H1 (cell line): ENCODE measurements at regions not wholly inside any gene's neighbourhood (a gene's known extent, or its start where the extent isn't known, plus 50 kb on each side); places are given as distances from the start of the nearest gene placed in this dataset.
A peak's percentile ranks its signal among the peaks of the same experiment; 100 is the strongest.

Source experiments
- CTCF ChIA-PET: fragments of 300-600 bp; sonication (Branson Sonifier 250); formaldehyde crosslinking; loops from one replicate; lab custom pipeline; 2021; ENCODE audit not compliant: partially characterized antibody; lab: Charles Lee
- POLR2A ChIA-PET: fragments of 300-600 bp; sonication (Branson Sonifier 250); formaldehyde crosslinking; loops from one replicate; lab custom pipeline; 2021; ENCODE audit warnings: inconsistent platforms; ENCODE audit not compliant: partially characterized antibody; lab: Charles Lee
- DNase-seq, 2 experiments: peaks; one replicate each; pipeline versions ENCODE4 v3.0.0 to v3.0.0-alpha.2; 2010 to 2022; ENCODE audit warnings: low spot score in 2 of 2, low read depth in 1 of 2, mixed read lengths in 1 of 2
- FAIRE-seq: peaks from 2 replicates; lab custom pipeline; 2011; peaks lifted over from hg19 to GRCh38; lab: Jason Lieb, UNC
- H2AFZ ChIP-seq: 2 replicates; pipeline ENCODE4 v1.8.1; 2012; ENCODE audit warnings: low read length, inconsistent platforms
- H2AK5ac ChIP-seq: 2 replicates; pipeline ENCODE4 v1.6.1; 2013; ENCODE audit warnings: low read depth, low read length
- H2BK120ac ChIP-seq: replicated peaks from 2 replicates; pipeline ENCODE3; 2013; ENCODE audit warnings: low read depth, low read length, inconsistent platforms
- H2BK12ac ChIP-seq: 2 replicates; pipeline ENCODE4 v1.6.1; 2013; ENCODE audit warnings: low read depth, low read length
- H2BK15ac ChIP-seq: 2 replicates; pipeline ENCODE4 v1.6.1; 2013; ENCODE audit warnings: low read length
- H2BK20ac ChIP-seq: 2 replicates; pipeline ENCODE4 v1.6.1; 2013; ENCODE audit warnings: low read length
- H2BK5ac ChIP-seq: 2 replicates; pipeline ENCODE4 v1.6.1; 2013; ENCODE audit warnings: low read depth, low read length
- H3K14ac ChIP-seq: 2 replicates; pipeline ENCODE4 v1.6.1; 2013; ENCODE audit warnings: inconsistent platforms; ENCODE audit not compliant: insufficient read length
- H3K18ac ChIP-seq: 2 replicates; pipeline ENCODE4 v1.6.1; 2013; ENCODE audit warnings: low read length; ENCODE audit errors: extremely low read depth
- H3K23ac ChIP-seq: 2 replicates; pipeline ENCODE4 v1.6.1; 2013; ENCODE audit warnings: inconsistent platforms; ENCODE audit not compliant: insufficient read length
- H3K23me2 ChIP-seq: 2 replicates; pipeline ENCODE4 v1.6.1; 2013; ENCODE audit warnings: low read depth, low read length
- H3K27ac ChIP-seq: 2 replicates; pipeline ENCODE4 v1.6.1; 2011; ENCODE audit warnings: low read depth, low read length, inconsistent platforms
- H3K27me3 ChIP-seq, 4 experiments: replicated peaks in 1 of 4; 1 replicate in 1 of 4; 2 replicates in 3 of 4; pipeline versions ENCODE4 v1.6.1 to v1.8.1; 2011 to 2013; ENCODE audit warnings: low read length in 3 of 4, mild to moderate bottlenecking in 3 of 4, inconsistent platforms in 2 of 4, mixed read lengths in 2 of 4, moderate library complexity in 1 of 4; ENCODE audit not compliant: control insufficient read depth in 3 of 4, insufficient read depth in 3 of 4; ENCODE audit errors: extremely low read depth in 1 of 4
- H3K36me3 ChIP-seq, 4 experiments: 2 replicates each; pipeline versions ENCODE4 v1.6.1 to v1.8.1; 2011 to 2013; ENCODE audit warnings: mild to moderate bottlenecking in 4 of 4, low read length in 3 of 4, moderate library complexity in 2 of 4, control low read depth in 1 of 4, inconsistent platforms in 1 of 4; ENCODE audit not compliant: insufficient read depth in 4 of 4, control insufficient read depth in 2 of 4
- H3K4ac ChIP-seq: replicated peaks from 2 replicates; pipeline ENCODE3; 2013; ENCODE audit warnings: low read length, low read depth, mixed read lengths, inconsistent platforms; ENCODE audit not compliant: insufficient read length
- H3K4me1 ChIP-seq, 4 experiments: replicated peaks in 1 of 4; 1 replicate in 1 of 4; 2 replicates in 3 of 4; pipeline versions ENCODE4 v1.6.1 to v1.8.1; 2011 to 2013; ENCODE audit warnings: low read length in 3 of 4, inconsistent platforms in 2 of 4, mixed read lengths in 1 of 4; ENCODE audit not compliant: insufficient read depth in 4 of 4, control insufficient read depth in 3 of 4
- H3K4me2 ChIP-seq, 2 experiments: 2 replicates each; pipeline versions ENCODE4 v1.6.1 to v1.8.1; 2011 to 2013; ENCODE audit warnings: low read depth in 2 of 2, low read length in 2 of 2, control low read depth in 1 of 2, inconsistent platforms in 1 of 2, mild to moderate bottlenecking in 1 of 2; ENCODE audit not compliant: insufficient read depth in 1 of 2
- H3K4me3 ChIP-seq, 4 experiments: fragments of 200-600, 300-600 bp in 1 of 4; sonication (generic), shearing (Covaris generic), sonication (Bioruptor Twin) in 1 of 4; 2 replicates each; pipeline versions ENCODE4 v1.5.1 to v1.8.1; 2011 to 2016; ENCODE audit warnings: low read length in 4 of 4, low read depth in 3 of 4, control low read depth in 2 of 4, inconsistent platforms in 2 of 4, mild to moderate bottlenecking in 2 of 4, mixed read lengths in 1 of 4, moderate library complexity in 1 of 4; ENCODE audit not compliant: insufficient read depth in 2 of 4; ENCODE audit errors: extremely low read depth in 1 of 4
- H3K56ac ChIP-seq: replicated peaks from 2 replicates; pipeline ENCODE3; 2013; ENCODE audit warnings: low read depth, mild to moderate bottlenecking, mixed read lengths, low read length, inconsistent platforms; ENCODE audit not compliant: insufficient read length
- H3K79me1 ChIP-seq: 2 replicates; pipeline ENCODE4 v1.6.1; 2013; ENCODE audit warnings: low read depth, low read length, control low read depth
- H3K79me2 ChIP-seq, 2 experiments: 2 replicates each; pipeline versions ENCODE4 v1.6.1 to v1.8.1; 2012 to 2013; ENCODE audit warnings: low read length in 2 of 2, mild to moderate bottlenecking in 2 of 2, inconsistent platforms in 1 of 2; ENCODE audit not compliant: insufficient read depth in 2 of 2, control insufficient read depth in 1 of 2
- H3K9ac ChIP-seq, 4 experiments: replicated peaks in 1 of 4; 1 replicate in 1 of 4; 2 replicates in 3 of 4; pipeline versions ENCODE4 v1.6.1 to v1.8.1; 2011 to 2013; ENCODE audit warnings: low read depth in 3 of 4, low read length in 3 of 4, control low read depth in 2 of 4, mild to moderate bottlenecking in 2 of 4, moderate library complexity in 2 of 4, inconsistent platforms in 1 of 4; ENCODE audit errors: extremely low read depth in 1 of 4
- H3K9me3 ChIP-seq, 2 experiments: 2 replicates each; pipeline versions ENCODE4 v1.6.1 to v1.8.1; 2012 to 2013; ENCODE audit warnings: mild to moderate bottlenecking in 2 of 2, moderate library complexity in 2 of 2, control low read depth in 1 of 2, inconsistent platforms in 1 of 2, low read depth in 1 of 2, low read length in 1 of 2, mixed read lengths in 1 of 2; ENCODE audit not compliant: insufficient read depth in 2 of 2
- H4K20me1 ChIP-seq, 2 experiments: replicated peaks in 1 of 2; 2 replicates each; pipeline versions ENCODE3 to v1.8.1; 2011 to 2013; ENCODE audit warnings: inconsistent platforms in 2 of 2, low read length in 2 of 2, mild to moderate bottlenecking in 1 of 2; ENCODE audit not compliant: insufficient read depth in 2 of 2, control insufficient read depth in 1 of 2
- H4K5ac ChIP-seq: 2 replicates; pipeline ENCODE4 v1.6.1; 2013; ENCODE audit warnings: low read length, low read depth, mixed read lengths, inconsistent platforms; ENCODE audit not compliant: insufficient read length
- H4K8ac ChIP-seq: 2 replicates; pipeline ENCODE4 v1.8.0; 2013; ENCODE audit warnings: mild to moderate bottlenecking, moderate library complexity, low read length, inconsistent platforms; ENCODE audit not compliant: insufficient read depth; ENCODE audit errors: extremely low read depth
- H4K91ac ChIP-seq: replicated peaks from 2 replicates; pipeline ENCODE3; 2013; ENCODE audit warnings: low read length, mixed read lengths, inconsistent platforms; ENCODE audit not compliant: insufficient read length
- ATF3 ChIP-seq: IDR thresholded peaks from 2 replicates; pipeline ENCODE4 v1.6.1; 2011; ENCODE audit warnings: low read depth, mild to moderate bottlenecking, low read length; ENCODE audit not compliant: insufficient read depth
- CBX8 ChIP-seq: fragments of 300-800, 300-1000 bp; sonication (generic); IDR thresholded peaks from 2 replicates; pipeline ENCODE4 v1.7.1; 2016; ENCODE audit warnings: low read depth, low read length, borderline replicate concordance
- CEBPB ChIP-seq: IDR thresholded peaks from 2 replicates; pipeline ENCODE4 v1.6.1; 2012; ENCODE audit warnings: low read depth, low read length
- FOSL1 ChIP-seq: IDR thresholded peaks from 2 replicates; pipeline ENCODE4 v1.6.1; 2011; ENCODE audit warnings: mild to moderate bottlenecking, low read depth, low read length, moderate library complexity; ENCODE audit not compliant: insufficient read depth
- HDAC2 ChIP-seq, 2 experiments: fragments of 300-600 bp in 1 of 2; sonication (generic) in 1 of 2; IDR thresholded peaks; 2 replicates each; pipeline ENCODE4 v1.6.1; 2011 to 2012; ENCODE audit warnings: low read depth in 2 of 2, low read length in 2 of 2, mild to moderate bottlenecking in 2 of 2, moderate library complexity in 2 of 2, borderline replicate concordance in 1 of 2, inconsistent platforms in 1 of 2
- KDM1A ChIP-seq: fragments of 200-600, 300-600 bp; sonication (generic); IDR thresholded peaks from 2 replicates; pipeline ENCODE4 v1.7.1; 2016; ENCODE audit warnings: mild to moderate bottlenecking, low read length, borderline replicate concordance
- KDM5A ChIP-seq: fragments of 200-600 bp; IDR thresholded peaks from 2 replicates; pipeline ENCODE4 v1.7.1; 2012; ENCODE audit warnings: mild to moderate bottlenecking, low read length, inconsistent platforms, mixed read lengths
- POU5F1 ChIP-seq: IDR thresholded peaks from 2 replicates; pipeline ENCODE4 v1.6.1; 2011; ENCODE audit warnings: low read depth, mild to moderate bottlenecking, low read length, moderate library complexity
- SAP30 ChIP-seq: fragments of 300-600 bp; sonication (generic); IDR thresholded peaks from 2 replicates; pipeline ENCODE4 v1.7.1; 2012; ENCODE audit warnings: low read length, moderate library complexity, mild to moderate bottlenecking, inconsistent platforms; ENCODE audit not compliant: insufficient read depth, insufficient replicate concordance
- SIRT6 ChIP-seq: IDR thresholded peaks from one replicate; pipeline ENCODE4 v1.7.1; 2012; ENCODE audit warnings: low read length, inconsistent platforms
- SIX5 ChIP-seq: IDR thresholded peaks from 2 replicates; pipeline ENCODE4 v1.6.1; 2011; ENCODE audit warnings: mild to moderate bottlenecking, low read depth, low read length
- SRF ChIP-seq: IDR thresholded peaks from 2 replicates; pipeline ENCODE4 v1.6.1; 2011; ENCODE audit warnings: mild to moderate bottlenecking, low read depth, low read length, moderate library complexity
- WGBS, 2 experiments: shearing (Covaris generic) in 1 of 2; methylation state at CpG; one replicate each; pipeline versions ENCODE4 v1.1.6 to v1.1.7; 2013 to 2015; ENCODE audit warnings: low lambda C conversion rate in 2 of 2, mixed read lengths in 2 of 2, inconsistent platforms in 1 of 2, low coverage in 1 of 2, missing lambda C conversion rate in 1 of 2; ENCODE audit not compliant: insufficient replicate concordance in 2 of 2, insufficient coverage in 1 of 2, insufficient read length in 1 of 2; ENCODE audit errors: extremely low coverage in 1 of 2, missing lambda C conversion rate in 1 of 2; 5-methylcytosine and 5-hydroxymethylcytosine counted together

GRCh38 chr1:29808141-29808995, 572.0 kb downstream of the PTPRU start:
- H4K20me1 ChIP-seq = no peaks in the 10 kb centered on the region
- H4K8ac ChIP-seq = no peak overlapping the region
- no peak overlapping the region for H2AFZ ChIP-seq
- peaks cover 0 to 3% (median 2%) of the 10 kb centered on the region in 4 experiments; a peak in 3 of 7 replicates for H3K4me1 ChIP-seq
- no peaks in the 10 kb centered on the region for H3K79me2 ChIP-seq
- no peak overlapping the region for H3K56ac ChIP-seq
- H3K4me2 ChIP-seq = no peak overlapping the region
- no peak overlapping the region for H3K9ac ChIP-seq
- H3K4ac ChIP-seq = no peak overlapping the region
- no peaks in the 10 kb centered on the region for H3K36me3 ChIP-seq
- H3K14ac ChIP-seq = no peak overlapping the region
- DNase-seq = peak in 1 of 2 experiments; percentile 40
- H2BK20ac ChIP-seq = no peak overlapping the region
- no peaks in the 10 kb centered on the region for H3K23me2 ChIP-seq
- no peak for FAIRE-seq
- H2AK5ac ChIP-seq = no peak overlapping the region
- H2BK12ac ChIP-seq = no peak overlapping the region
- H3K9me3 ChIP-seq = no peaks in the 10 kb centered on the region
- H3K4me3 ChIP-seq = no peak overlapping the region
- no peak overlapping the region for H3K23ac ChIP-seq
- H4K5ac ChIP-seq = no peak overlapping the region
- H2BK5ac ChIP-seq = no peak overlapping the region
- H3K27me3 ChIP-seq = no peaks in the 10 kb centered on the region
- H2BK15ac ChIP-seq = no peak overlapping the region
- 90% methylated on average over 8 of the region's 8 CpGs; no CpG with 5 or more reads in 1 of the 2 experiments for WGBS, 2 experiments
- H3K79me1 ChIP-seq = no peaks in the 10 kb centered on the region
- no peak overlapping the region for H3K27ac ChIP-seq
- no peak overlapping the region for H2BK120ac ChIP-seq
- no peak overlapping the region for H4K91ac ChIP-seq
- ChIA-PET POLR2A (no interaction called here), CTCF (interaction anchor here (0.6 to 1.6 kb wide), 3 partner anchors 16 to 995 kb away, joined by 3 to 4 read pairs (median 3); no protein-coding TSS in a partner anchor)
- H3K18ac ChIP-seq = no peak overlapping the region
- TF ChIP-seq SAP30 (no peak), ATF3 (no peak), HDAC2 (IDR thresholded peaks at IDR 0.05; ENCODE audit: borderline replicate concordance in 1 of 2, low read depth in 2 of 2, low read length in 2 of 2) (no peak), POU5F1 (no peak), FOSL1 (no peak), SIX5 (no peak), CBX8 (no peak), CEBPB (no peak), KDM5A (no peak), SIRT6 (no peak), SRF (no peak), KDM1A (no peak)
